NB4 (cell line): ENCODE measurements at regions not wholly inside any gene's neighbourhood (a gene's known extent, or its start where the extent isn't known, plus 50 kb on each side); places are given as distances from the start of the nearest gene placed in this dataset.

Experiments
- DNase-seq: peaks from one replicate; pipeline ENCODE4 v3.0.0; 2010; ENCODE audit warnings: low read depth
- H3K4me3 ChIP-seq: one replicate; pipeline ENCODE4 v1.5.1; 2011; ENCODE audit warnings: mild to moderate bottlenecking, low read depth, low read length, moderate library complexity
- MYC ChIP-seq: IDR thresholded peaks from 2 replicates; pipeline ENCODE4 v1.6.1; 2011; ENCODE audit warnings: low read depth, low read length
- POLR2A ChIP-seq: IDR thresholded peaks from 2 replicates; pipeline ENCODE4 v1.6.1; 2011; ENCODE audit warnings: mild to moderate bottlenecking; ENCODE audit not compliant: insufficient read length; ENCODE audit errors: extremely low read depth
- TF ChIP-seq, protein P1 (sequence below): IDR thresholded peaks from one replicate; pipeline ENCODE4 v1.5.1; 2012; ENCODE audit warnings: low read depth, low read length
- TF ChIP-seq, protein P2 (sequence below): IDR thresholded peaks from 2 replicates; pipeline ENCODE4 v1.6.1; 2011; ENCODE audit warnings: low read depth, low read length

DNA sequence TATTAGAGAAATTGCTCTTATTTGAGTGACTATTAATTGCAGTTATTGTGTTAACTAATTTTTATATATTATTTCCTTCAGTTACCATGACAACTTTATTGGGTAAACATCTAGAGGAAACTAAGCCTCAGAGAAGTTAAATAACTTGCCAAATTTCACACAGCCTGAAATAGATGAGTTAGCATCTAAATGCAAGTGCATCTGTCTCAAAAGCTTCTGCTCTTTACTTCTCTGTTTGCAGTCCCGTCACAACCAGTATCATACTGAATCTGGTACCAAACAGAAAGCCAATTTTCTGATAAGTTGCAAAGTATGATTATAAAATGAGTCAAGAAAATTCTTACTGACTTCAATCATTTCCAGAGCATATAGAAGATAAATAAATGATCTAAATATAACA lies 1544.9 kb upstream of the PCDH7 start:
- no peak for DNase-seq
- TF ChIP-seq, protein P1, sequence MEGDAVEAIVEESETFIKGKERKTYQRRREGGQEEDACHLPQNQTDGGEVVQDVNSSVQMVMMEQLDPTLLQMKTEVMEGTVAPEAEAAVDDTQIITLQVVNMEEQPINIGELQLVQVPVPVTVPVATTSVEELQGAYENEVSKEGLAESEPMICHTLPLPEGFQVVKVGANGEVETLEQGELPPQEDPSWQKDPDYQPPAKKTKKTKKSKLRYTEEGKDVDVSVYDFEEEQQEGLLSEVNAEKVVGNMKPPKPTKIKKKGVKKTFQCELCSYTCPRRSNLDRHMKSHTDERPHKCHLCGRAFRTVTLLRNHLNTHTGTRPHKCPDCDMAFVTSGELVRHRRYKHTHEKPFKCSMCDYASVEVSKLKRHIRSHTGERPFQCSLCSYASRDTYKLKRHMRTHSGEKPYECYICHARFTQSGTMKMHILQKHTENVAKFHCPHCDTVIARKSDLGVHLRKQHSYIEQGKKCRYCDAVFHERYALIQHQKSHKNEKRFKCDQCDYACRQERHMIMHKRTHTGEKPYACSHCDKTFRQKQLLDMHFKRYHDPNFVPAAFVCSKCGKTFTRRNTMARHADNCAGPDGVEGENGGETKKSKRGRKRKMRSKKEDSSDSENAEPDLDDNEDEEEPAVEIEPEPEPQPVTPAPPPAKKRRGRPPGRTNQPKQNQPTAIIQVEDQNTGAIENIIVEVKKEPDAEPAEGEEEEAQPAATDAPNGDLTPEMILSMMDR: no peak
- TF ChIP-seq, protein P2, sequence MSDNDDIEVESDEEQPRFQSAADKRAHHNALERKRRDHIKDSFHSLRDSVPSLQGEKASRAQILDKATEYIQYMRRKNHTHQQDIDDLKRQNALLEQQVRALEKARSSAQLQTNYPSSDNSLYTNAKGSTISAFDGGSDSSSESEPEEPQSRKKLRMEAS: no peak
- TF ChIP-seq MYC: no peak
- no peak for TF ChIP-seq POLR2A
- no peak overlapping the region for H3K4me3 ChIP-seq

GRCh38 chr4:29199025-29199424 lies 1521.1 kb upstream of the PCDH7 start:
- no peak overlapping the region for H3K4me3 ChIP-seq
- TF ChIP-seq, protein P1: no peak
- TF ChIP-seq POLR2A (no peak), MYC (no peak)
- TF ChIP-seq, protein P2: no peak
- DNase-seq: no peak

- TF ChIP-seq POLR2A (no peak), MYC (no peak)
- TF ChIP-seq, protein P2: no peak
- TF ChIP-seq, protein P1: no peak
- no peak overlapping the region for H3K4me3 ChIP-seq
- no peak for DNase-seq
Observed at GRCh38 chr4:29199485-29199884, 1520.7 kb upstream of the PCDH7 start.

- TF ChIP-seq POLR2A (no peak), MYC (no peak)
- TF ChIP-seq, protein P2: no peak
- TF ChIP-seq, protein P1: no peak
- H3K4me3 ChIP-seq: no peak overlapping the region
- DNase-seq: no peak
Observed at GRCh38 chr4:29213020-29213419, 1507.1 kb upstream of the PCDH7 start.

DNA sequence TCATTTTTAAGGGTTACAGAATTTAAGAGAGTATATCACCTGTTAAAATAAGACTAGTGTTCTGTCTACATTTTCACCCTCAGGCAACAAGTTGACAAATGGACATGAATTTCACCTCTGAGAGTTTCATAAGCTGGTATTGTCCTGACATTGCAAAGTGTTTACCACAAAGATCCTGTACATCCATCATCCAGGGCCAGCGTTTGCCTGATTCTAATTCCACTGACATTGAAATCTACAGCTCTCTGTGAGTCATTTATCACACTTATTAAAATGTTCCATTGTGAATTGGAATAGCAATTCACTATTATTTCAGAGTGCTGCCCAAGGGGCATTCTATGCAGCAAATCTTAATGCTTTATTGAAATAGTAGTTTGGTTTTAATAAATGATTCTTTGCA lies 1499.4 kb upstream of the PCDH7 start:
- DNase-seq: no peak
- no peak overlapping the region for H3K4me3 ChIP-seq
- no peak for TF ChIP-seq MYC
- TF ChIP-seq, protein P2: no peak
- TF ChIP-seq, protein P1: no peak
- no peak for TF ChIP-seq POLR2A

- no peak overlapping the region for H3K4me3 ChIP-seq
- no peak for DNase-seq
- no peak for TF ChIP-seq POLR2A
- TF ChIP-seq, protein P1: no peak
- TF ChIP-seq, protein P2: no peak
- TF ChIP-seq MYC: no peak
Observed at GRCh38 chr4:29224911-29225310, 1495.3 kb upstream of the PCDH7 start.
